NAMALWA (cell line): ENCODE measurements at regions not wholly inside any gene's neighbourhood (a gene's known extent, or its start where the extent isn't known, plus 50 kb on each side); places are given as distances from the start of the nearest gene placed in this dataset.
A peak's percentile ranks its signal among the peaks of the same experiment; 100 is the strongest.

ENCODE experiments used
- DNase-seq: peaks from one replicate; pipeline ENCODE4 v3.0.0-alpha.2; 2015; ENCODE audit warnings: low spot score

- DNase-seq: no peak
These were observed 241.4 kb downstream of the LACC1 start for GRCh38 chr13:44120849-44121755.

- no peak for DNase-seq
These were observed 244.6 kb downstream of the LACC1 start for GRCh38 chr13:44124352-44124751.

GRCh38 chr13:44125943-44126469 is 246.3 kb downstream of the LACC1 start:
- no peak for DNase-seq

- DNase-seq: no peak
These were observed 245.0 kb upstream of the SERP2 start for GRCh38 chr13:44128552-44129001.

GRCh38 chr13:44129418-44129817 is 244.2 kb upstream of the SERP2 start:
- no peak for DNase-seq

GRCh38 chr13:44131069-44131614 is 242.5 kb upstream of the SERP2 start:
- DNase-seq: no peak

GRCh38 chr13:44132710-44133109 is 240.9 kb upstream of the SERP2 start:
- DNase-seq: no peak

- DNase-seq: no peak
These were observed 240.0 kb upstream of the SERP2 start for GRCh38 chr13:44133626-44134025.

DNA sequence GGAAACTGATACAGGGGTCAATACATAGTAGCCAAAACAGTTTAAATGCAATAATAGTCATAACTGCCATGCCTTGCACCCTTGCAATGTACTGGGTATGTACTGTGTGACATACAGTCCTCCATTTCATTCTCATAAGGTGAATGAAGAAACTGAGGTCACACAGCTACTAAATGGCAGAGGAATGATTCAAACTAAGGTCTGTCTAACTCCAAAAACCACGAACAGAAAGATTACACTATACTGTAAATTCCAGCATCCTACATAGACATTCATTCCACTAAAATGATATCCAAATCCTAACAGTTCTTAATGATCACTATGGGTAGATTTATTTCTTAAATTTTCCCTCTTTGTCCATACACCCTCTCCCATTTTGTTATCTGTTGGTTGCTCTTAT is 238.1 kb upstream of the SERP2 start:
- no peak for DNase-seq

- DNase-seq: no peak
These were observed 236.8 kb upstream of the SERP2 start for GRCh38 chr13:44136696-44137268.

- no peak for DNase-seq
These were observed 236.2 kb upstream of the SERP2 start for GRCh38 chr13:44137466-44137865.

GRCh38 chr13:44140146-44140545 is 233.5 kb upstream of the SERP2 start:
- no peak for DNase-seq

DNA sequence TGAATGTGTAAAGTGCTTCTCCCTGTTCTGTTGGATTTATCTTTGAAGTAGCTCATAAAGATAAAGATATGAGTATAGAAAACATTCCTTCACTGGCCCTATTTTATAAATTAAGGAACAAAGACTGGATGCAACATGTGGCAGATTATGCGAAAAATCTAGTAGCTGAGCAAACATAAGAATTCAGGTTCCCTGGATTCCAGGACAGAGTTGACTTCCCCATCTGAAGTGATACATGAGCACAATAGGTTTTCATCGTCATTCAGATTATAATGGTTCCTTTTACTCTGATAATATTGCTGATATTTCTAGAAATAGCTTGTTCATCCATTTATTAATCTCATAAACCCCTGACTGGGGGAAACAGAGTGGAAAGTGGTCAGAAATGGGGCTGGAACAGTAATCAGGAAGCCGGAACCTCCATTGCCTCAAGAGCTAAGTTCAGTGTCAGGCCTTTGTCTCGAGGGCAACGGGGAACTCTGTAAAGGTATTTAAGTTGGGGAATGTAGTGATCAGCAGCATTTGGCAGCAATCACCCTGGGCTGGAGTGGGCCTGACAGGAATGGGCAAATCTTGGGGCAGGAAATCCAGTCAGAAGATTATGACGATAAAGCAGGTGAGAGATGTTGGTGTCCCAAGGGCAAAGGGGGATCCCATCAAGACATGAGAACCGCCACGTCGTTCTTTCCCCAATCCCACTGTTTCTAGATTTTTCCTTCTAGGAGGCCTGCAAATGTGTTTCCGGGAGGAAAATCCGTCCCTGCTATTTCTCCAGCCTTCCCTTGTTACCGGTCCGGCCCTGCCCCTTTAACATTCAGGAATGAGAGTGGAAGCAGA is 232.5 kb upstream of the SERP2 start:
- no peak for DNase-seq

GRCh38 chr13:44141725-44142539 is 231.7 kb upstream of the SERP2 start:
- peak; percentile 91 for DNase-seq

- DNase-seq: no peak
These were observed 231.1 kb upstream of the SERP2 start for GRCh38 chr13:44142540-44142867.

DNA sequence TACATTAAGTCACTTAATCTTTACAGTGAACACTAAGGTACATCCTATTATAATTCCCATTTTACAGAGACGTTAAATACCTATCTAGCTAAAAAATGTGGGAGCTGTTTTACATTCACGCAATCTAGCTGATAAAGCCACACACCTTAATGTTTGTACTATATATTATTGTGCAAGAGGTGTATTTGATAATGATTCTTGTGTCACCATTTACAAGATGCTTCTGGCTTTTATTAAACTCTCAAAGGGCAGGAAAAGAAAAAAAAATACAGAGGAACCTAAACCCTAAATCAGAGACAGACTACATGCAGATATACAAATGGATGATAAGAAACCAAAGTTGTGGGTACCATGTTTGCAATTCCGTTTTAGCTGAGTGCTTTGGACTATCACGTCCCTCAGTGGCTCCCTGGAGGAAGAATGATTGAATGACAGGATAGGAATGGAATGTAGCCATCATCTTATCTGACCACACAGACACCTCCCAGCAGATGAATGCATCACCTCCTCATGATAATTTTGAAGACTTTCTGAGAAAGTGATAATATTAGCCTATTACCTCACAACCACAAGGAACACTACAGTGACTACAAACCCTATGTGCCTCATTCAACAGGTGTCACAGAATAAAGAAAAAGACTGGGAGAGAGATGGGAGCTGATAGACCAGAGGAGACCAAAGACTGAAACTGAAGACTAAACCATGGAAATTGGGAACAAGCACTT is 230.5 kb upstream of the SERP2 start:
- DNase-seq: no peak

- DNase-seq: peak; percentile 37
These were observed 227.5 kb upstream of the SERP2 start for GRCh38 chr13:44146138-44146537.

GRCh38 chr13:44147233-44147632 is 226.4 kb upstream of the SERP2 start:
- DNase-seq: no peak

- no peak for DNase-seq
These were observed 226.0 kb upstream of the SERP2 start for GRCh38 chr13:44147648-44148047.

DNA sequence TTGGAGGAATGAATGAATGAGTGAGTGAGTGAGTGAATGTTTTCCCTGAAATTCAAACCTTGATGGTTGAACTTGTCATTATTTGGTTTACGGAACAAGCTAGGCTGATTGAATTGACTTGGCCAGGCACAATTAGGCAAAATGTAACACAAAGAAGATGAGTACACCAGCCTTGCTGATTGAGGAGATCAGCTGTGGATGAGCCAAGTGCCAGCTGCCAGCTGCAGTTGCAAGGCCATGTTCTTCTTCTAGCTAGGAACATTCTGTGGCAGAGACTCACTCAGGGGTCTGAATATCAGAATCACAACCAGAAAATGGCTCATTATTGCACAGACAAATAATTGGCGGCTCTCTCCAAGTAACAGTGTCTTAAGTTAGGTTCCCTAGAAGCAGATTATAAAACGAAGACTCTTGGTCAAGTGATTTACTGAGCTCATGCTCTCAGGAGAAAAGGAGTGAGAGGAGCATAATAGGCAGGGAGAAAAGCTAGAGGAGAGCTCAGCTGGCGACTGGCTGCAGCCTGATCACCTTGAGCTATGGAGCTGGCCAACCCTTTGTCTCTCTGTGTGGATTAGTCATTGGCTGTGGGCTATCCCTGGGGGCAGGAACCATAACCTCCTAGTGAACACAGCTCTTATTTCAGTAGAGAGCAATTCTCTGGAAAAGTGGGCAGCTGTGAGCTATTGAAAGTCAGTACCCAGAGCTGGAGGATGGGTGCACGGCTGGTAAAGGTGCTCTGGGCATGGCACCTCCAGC is 225.3 kb upstream of the SERP2 start:
- no peak for DNase-seq
